ENCODE measurements at regions not wholly inside any gene's neighbourhood (a gene's known extent, or its start where the extent isn't known, plus 50 kb on each side); places are given as distances from the start of the nearest gene placed in this dataset.

DNA sequence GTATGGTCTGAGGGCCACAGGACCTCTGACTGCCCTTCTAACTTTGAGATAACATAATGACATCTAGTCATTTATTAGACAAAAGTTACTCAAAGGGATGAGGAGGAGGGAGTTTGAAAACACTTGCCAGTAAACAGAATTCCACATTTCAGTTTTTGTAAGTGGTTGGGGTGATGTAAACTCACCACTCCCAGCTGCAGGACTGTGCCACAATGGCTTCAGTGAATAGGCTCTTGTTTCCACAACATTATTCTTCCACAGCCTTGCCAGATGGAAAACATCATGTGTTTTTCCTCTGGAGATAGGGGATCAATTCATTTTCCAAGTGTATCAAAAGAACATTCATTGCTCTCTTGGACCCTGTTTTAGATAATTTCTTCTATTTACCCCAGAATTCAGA is 147.2 kb upstream of the BDNF start:
- no peak overlapping the region for H3K9ac ChIP-seq (ENCODE audit: low read depth, low read length)
- no peaks in the 10 kb centered on the region for H3K36me3 ChIP-seq (ENCODE audit: control insufficient read depth, insufficient read depth, low read length)

DNA sequence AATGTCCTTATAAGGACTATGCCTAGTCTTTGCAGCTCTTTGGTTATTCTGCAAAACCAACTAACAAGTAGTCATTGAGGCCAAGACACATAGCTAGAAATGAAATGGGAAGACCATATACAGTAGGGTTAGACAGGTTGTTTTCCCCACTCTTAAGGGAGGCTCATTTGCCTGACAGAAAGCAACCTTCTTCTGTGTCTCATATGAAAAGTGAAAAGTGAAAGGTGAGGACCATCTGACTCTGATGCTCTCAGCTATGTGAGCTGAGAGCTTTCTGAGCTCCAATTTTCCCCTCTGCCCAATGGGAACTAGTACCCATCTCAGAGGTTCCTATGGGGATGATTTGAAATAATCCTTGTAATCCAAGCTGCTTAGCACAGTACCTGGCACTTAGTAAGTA is 142.0 kb upstream of the BDNF start:
- H3K36me3 ChIP-seq (ENCODE audit: control insufficient read depth, insufficient read depth, low read length), result no peaks in the 10 kb centered on the region
- no peaks in the 10 kb centered on the region for H3K27me3 ChIP-seq (ENCODE audit: control insufficient read depth, insufficient read depth, low read length)
- H3K9me3 ChIP-seq (ENCODE audit: control insufficient read depth, insufficient read depth, low read length), result no peaks in the 10 kb centered on the region
- no peak overlapping the region for H3K9ac ChIP-seq (ENCODE audit: low read depth, low read length)
- H3K4me3 ChIP-seq (ENCODE audit: low read depth, low read length), result no peak overlapping the region
- no peaks in the 10 kb centered on the region for H3K4me1 ChIP-seq (ENCODE audit: control insufficient read depth, insufficient read depth, low read length)

More for the DNA sequence above, 147.2 kb upstream of the BDNF start:
- Histone ChIP-seq H3K9me3 (ENCODE audit: control insufficient read depth, insufficient read depth, low read length) (no peaks in the 10 kb centered on the region), H3K4me3 (ENCODE audit: low read depth, low read length) (no peak overlapping the region), H3K27me3 (ENCODE audit: control insufficient read depth, insufficient read depth, low read length) (no peaks in the 10 kb centered on the region), H3K4me1 (ENCODE audit: control insufficient read depth, insufficient read depth, low read length) (no peaks in the 10 kb centered on the region)

DNA sequence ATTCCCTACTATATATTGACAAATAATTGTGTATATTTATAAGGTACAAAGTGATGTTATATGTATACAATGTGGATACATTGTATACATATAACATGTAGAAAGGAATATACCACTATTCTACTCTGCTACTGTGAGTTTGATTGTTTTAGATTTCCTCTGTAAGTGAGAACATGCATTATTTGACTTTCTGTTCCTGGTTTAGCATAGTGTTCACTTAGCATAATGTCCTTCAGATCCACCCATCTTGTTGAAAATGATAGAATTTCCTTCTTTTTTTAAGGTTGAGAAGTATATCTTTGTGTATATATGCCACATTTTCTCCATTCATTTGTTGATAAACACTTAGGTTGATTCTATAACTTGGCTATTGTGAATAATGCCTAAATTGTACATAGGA is 140.8 kb upstream of the BDNF start:
- Histone ChIP-seq H3K9ac (ENCODE audit: low read depth, low read length) (no peak overlapping the region), H3K4me1 (ENCODE audit: control insufficient read depth, insufficient read depth, low read length) (no peaks in the 10 kb centered on the region), H3K4me3 (ENCODE audit: low read depth, low read length) (no peak overlapping the region), H3K9me3 (ENCODE audit: control insufficient read depth, insufficient read depth, low read length) (no peaks in the 10 kb centered on the region), H3K36me3 (ENCODE audit: control insufficient read depth, insufficient read depth, low read length) (no peaks in the 10 kb centered on the region), H3K27me3 (ENCODE audit: control insufficient read depth, insufficient read depth, low read length) (no peaks in the 10 kb centered on the region)

DNA sequence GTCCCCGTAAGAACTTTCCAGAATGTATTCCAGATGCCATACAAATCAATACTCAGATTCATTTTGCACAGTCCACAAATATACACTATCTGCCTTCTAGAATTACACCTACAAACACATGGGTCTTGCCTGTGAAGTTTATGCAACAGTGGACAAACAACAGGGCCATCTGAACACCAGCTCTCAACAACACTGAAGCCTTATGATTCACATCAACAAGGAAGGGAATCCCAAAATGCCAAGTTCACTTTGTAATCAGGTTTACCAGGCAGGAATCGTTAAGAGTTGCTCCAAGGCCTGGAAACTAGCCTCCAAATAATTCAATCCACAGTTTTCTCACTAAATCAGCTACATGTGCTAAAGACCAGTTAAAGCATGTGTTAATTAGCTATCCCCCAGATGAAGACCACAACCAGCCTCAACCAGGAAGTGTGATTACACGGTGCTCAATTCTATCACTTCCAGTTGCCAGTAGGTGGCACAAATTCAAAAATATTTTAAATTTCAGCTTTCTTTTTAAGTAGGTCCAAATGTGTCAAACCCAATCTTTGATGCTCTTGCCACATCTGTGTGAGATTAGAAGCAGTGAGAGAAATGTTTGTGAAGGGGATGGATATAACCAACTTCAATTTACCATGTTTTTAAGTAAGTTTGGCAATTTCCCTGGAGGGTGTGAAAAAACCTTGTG is 139.1 kb upstream of the BDNF start:
- Histone ChIP-seq H3K9me3 (ENCODE audit: control insufficient read depth, insufficient read depth, low read length) (no peaks in the 10 kb centered on the region), H3K36me3 (ENCODE audit: control insufficient read depth, insufficient read depth, low read length) (no peaks in the 10 kb centered on the region), H3K27me3 (ENCODE audit: control insufficient read depth, insufficient read depth, low read length) (no peaks in the 10 kb centered on the region), H3K4me3 (ENCODE audit: low read depth, low read length) (no peak overlapping the region), H3K4me1 (ENCODE audit: control insufficient read depth, insufficient read depth, low read length) (no peaks in the 10 kb centered on the region), H3K9ac (ENCODE audit: low read depth, low read length) (no peak overlapping the region)

DNA sequence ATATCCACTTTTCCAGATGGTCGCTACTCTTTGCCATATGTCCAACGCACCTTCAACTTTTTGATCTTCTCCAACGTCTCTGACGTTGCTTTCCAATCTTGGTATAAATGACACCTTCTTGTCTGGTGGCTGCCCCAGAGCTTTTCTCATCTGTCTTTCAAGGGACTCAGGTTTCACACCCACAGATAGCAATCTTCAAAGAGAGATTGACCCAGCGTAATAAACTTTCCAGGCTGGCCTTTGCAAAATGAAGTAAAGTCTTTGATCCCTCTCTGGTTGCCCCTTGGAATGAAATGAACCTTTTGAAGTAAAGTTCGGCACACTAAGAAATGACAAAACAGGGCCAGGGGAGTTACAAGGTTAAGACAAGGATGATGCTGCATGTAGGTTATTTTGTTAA is 138.4 kb upstream of the BDNF start:
- Histone ChIP-seq H3K4me1 (ENCODE audit: control insufficient read depth, insufficient read depth, low read length) (no peaks in the 10 kb centered on the region), H3K9me3 (ENCODE audit: control insufficient read depth, insufficient read depth, low read length) (no peaks in the 10 kb centered on the region), H3K9ac (ENCODE audit: low read depth, low read length) (no peak overlapping the region), H3K36me3 (ENCODE audit: control insufficient read depth, insufficient read depth, low read length) (no peaks in the 10 kb centered on the region), H3K27me3 (ENCODE audit: control insufficient read depth, insufficient read depth, low read length) (no peaks in the 10 kb centered on the region), H3K4me3 (ENCODE audit: low read depth, low read length) (no peak overlapping the region)

DNA sequence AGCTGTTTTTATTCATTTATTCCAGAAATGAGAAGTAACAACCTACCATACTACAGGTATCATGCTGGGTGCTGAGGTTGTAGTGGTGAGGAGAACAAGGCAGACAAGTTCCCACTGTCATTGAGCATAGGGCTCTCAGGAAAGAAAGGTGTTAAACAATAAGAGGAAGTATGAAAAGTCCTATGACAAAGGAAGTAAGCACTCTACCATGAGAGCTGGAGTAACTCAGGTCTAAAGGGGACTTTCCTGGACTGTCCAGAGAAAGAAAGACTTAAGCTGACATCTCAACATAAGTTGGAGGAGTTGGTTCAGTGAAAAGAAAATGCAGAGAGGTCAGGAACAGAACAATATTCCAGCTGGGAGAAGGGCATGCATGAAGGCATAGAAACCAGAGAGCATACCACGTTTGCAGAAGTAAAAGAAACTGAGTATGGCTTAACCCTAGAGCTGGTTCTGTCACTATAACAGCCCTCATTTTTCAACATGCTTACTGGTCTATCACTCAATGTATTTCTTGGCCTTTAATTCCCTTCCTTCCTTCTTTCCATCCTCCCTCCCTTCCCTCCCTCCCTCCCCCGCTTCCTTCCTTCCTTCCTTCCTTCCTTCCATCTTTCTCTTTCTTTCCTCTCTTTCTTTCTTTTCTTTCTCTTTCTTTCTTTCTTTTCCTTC is 137.8 kb upstream of the BDNF start:
- Histone ChIP-seq H3K9me3 (ENCODE audit: control insufficient read depth, insufficient read depth, low read length) (no peaks in the 10 kb centered on the region), H3K4me1 (ENCODE audit: control insufficient read depth, insufficient read depth, low read length) (no peaks in the 10 kb centered on the region), H3K36me3 (ENCODE audit: control insufficient read depth, insufficient read depth, low read length) (no peaks in the 10 kb centered on the region), H3K4me3 (ENCODE audit: low read depth, low read length) (no peak overlapping the region), H3K27me3 (ENCODE audit: control insufficient read depth, insufficient read depth, low read length) (no peaks in the 10 kb centered on the region), H3K9ac (ENCODE audit: low read depth, low read length) (no peak overlapping the region)

DNA sequence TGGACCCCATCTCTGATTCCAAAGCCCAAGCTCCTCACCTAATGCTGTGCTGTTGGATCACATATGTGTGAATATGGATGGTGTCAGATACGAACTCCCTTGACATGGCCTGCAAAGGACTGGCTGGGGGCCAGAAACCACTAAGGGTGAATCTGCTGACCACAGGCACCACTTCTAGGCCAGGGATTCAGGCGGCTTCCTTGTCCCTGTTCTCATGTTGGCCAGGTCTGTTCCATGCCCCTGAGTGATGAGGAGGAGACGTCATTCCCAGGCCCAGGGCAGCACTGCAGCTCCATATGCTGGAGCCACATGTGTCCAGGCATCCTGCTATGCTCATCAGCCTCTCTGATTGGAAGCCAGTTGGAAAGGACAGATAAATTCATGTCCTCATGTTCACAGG is 130.0 kb upstream of the BDNF start:
- Histone ChIP-seq H3K27me3 (ENCODE audit: control insufficient read depth, insufficient read depth, low read length) (no peaks in the 10 kb centered on the region), H3K4me3 (ENCODE audit: low read depth, low read length) (no peak overlapping the region), H3K9me3 (ENCODE audit: control insufficient read depth, insufficient read depth, low read length) (no peaks in the 10 kb centered on the region), H3K36me3 (ENCODE audit: control insufficient read depth, insufficient read depth, low read length) (no peaks in the 10 kb centered on the region), H3K4me1 (ENCODE audit: control insufficient read depth, insufficient read depth, low read length) (no peaks in the 10 kb centered on the region), H3K9ac (ENCODE audit: low read depth, low read length) (no peak overlapping the region)

DNA sequence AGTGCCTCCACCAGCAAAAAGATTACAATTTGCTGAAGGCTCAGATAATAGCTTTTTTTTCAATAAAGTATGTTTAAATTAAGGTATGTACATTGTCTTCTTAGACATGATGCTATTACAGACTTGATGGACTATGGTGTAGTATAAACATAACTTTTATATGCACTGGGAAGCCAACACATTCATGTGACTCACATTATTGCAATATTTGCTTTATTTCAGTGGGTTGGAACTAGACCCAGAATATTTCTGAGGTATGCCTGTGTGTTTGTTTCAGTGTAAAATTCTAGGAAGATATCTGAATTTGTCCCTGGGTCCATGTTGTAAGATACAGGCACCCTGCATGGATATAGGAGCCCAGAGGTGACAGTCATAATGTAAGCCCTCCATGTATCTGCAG is 120.0 kb upstream of the BDNF start:
- Histone ChIP-seq H3K9me3 (ENCODE audit: control insufficient read depth, insufficient read depth, low read length) (no peaks in the 10 kb centered on the region), H3K27me3 (ENCODE audit: control insufficient read depth, insufficient read depth, low read length) (no peaks in the 10 kb centered on the region), H3K4me3 (ENCODE audit: low read depth, low read length) (no peak overlapping the region), H3K9ac (ENCODE audit: low read depth, low read length) (no peak overlapping the region), H3K36me3 (ENCODE audit: control insufficient read depth, insufficient read depth, low read length) (no peaks in the 10 kb centered on the region), H3K4me1 (ENCODE audit: control insufficient read depth, insufficient read depth, low read length) (no peaks in the 10 kb centered on the region)

DNA sequence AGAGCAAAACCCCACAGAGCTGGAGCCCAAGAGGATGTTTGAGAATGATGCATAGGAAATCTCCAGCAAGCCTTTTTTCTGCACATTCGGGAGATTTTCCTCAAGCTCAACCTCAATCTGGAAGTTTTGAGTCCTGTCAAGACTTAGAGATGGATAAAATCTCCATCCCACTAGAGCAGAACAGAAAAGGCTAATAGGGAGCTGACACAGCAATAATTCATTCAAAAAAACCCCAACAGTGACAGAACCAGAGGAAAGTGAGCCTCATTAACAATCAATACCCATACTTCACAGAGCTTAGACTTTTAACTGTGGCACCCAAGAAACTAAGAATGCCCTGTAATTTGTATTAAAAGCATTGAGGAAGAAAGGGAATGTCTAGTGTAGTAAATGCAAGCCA is 115.9 kb upstream of the BDNF start:
- H3K36me3 ChIP-seq (ENCODE audit: control insufficient read depth, insufficient read depth, low read length), result no peaks in the 10 kb centered on the region
- peaks cover 2% of the 10 kb centered on the region for H3K27me3 ChIP-seq (ENCODE audit: control insufficient read depth, insufficient read depth, low read length)
- no peak overlapping the region for H3K9ac ChIP-seq (ENCODE audit: low read depth, low read length)
- H3K9me3 ChIP-seq (ENCODE audit: control insufficient read depth, insufficient read depth, low read length), result no peaks in the 10 kb centered on the region
- no peaks in the 10 kb centered on the region for H3K4me1 ChIP-seq (ENCODE audit: control insufficient read depth, insufficient read depth, low read length)
- H3K4me3 ChIP-seq (ENCODE audit: low read depth, low read length), result no peak overlapping the region

DNA sequence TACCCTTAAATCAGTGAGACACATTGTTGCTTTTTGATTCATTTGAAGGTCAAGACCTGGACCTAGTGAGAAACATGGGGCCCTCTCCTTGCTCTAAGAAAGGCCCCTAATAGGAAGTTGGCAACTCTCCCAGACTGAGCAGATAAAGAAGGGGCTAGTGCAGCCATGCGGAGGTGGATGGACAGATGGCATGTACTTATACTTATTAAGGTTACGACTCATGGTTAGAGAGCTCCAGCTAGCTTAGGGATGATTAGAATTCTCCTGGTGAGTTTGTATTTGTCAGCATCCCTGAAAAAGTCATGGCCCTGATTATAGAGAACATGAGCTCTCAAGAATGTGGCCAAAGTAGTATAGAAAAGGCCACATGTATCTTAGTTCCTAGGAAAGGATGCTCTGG is 112.1 kb upstream of the BDNF start:
- Histone ChIP-seq H3K9me3 (ENCODE audit: control insufficient read depth, insufficient read depth, low read length) (no peaks in the 10 kb centered on the region), H3K4me3 (ENCODE audit: low read depth, low read length) (no peak overlapping the region), H3K4me1 (ENCODE audit: control insufficient read depth, insufficient read depth, low read length) (no peaks in the 10 kb centered on the region)

DNA sequence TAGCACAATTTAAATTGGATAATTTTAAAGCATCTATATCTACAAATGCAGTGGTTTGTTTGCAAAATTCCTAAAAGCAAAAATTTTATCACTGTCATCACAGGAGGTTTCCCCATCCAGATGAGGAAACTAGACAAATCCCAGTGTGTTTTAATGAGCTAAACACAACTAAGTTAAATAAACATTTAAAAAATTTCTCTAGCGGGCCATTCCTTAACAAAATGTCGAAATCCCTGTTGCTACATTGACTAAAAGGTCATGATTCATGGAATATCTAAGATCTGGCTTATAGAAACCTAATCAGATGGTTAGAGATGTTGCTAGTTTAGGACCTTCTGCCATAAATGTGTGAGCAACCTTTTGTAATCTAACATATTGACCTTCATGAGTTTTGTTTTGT is 107.3 kb upstream of the BDNF start:
- Histone ChIP-seq H3K36me3 (ENCODE audit: control insufficient read depth, insufficient read depth, low read length) (no peaks in the 10 kb centered on the region), H3K4me1 (ENCODE audit: control insufficient read depth, insufficient read depth, low read length) (no peaks in the 10 kb centered on the region), H3K9me3 (ENCODE audit: control insufficient read depth, insufficient read depth, low read length) (no peaks in the 10 kb centered on the region), H3K4me3 (ENCODE audit: low read depth, low read length) (no peak overlapping the region), H3K27me3 (ENCODE audit: control insufficient read depth, insufficient read depth, low read length) (peaks cover 9% of the 10 kb centered on the region), H3K9ac (ENCODE audit: low read depth, low read length) (no peak overlapping the region)

More for the DNA sequence above, 112.1 kb upstream of the BDNF start:
- peaks cover 2% of the 10 kb centered on the region for H3K27me3 ChIP-seq (ENCODE audit: control insufficient read depth, insufficient read depth, low read length)
- no peak overlapping the region for H3K9ac ChIP-seq (ENCODE audit: low read depth, low read length)
- no peaks in the 10 kb centered on the region for H3K36me3 ChIP-seq (ENCODE audit: control insufficient read depth, insufficient read depth, low read length)

DNA sequence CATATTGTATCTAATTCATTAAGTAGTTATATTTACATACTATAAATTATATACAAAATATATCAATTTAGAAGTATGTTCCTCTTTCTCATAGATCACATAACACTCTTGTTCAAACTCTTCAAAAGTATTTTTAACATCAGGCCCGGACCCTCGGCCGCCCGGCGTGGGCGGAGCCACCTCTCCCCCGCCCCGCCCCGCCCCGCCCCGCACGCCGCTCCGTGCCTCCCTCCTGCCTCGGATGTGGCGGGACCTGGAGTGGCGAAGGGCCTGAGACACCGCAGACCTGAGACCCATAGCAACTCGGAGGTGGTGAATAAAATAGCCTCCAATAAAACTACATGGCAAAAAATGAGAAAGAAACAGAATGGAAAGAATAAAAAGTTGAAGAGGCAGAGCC is 105.9 kb upstream of the BDNF start:
- H3K27me3 ChIP-seq (ENCODE audit: control insufficient read depth, insufficient read depth, low read length), result peaks cover 7% of the 10 kb centered on the region

More for the DNA sequence above, 105.9 kb upstream of the BDNF start:
- no peak overlapping the region for H3K4me3 ChIP-seq (ENCODE audit: low read depth, low read length)
- H3K9me3 ChIP-seq (ENCODE audit: control insufficient read depth, insufficient read depth, low read length), result no peaks in the 10 kb centered on the region
- H3K9ac ChIP-seq (ENCODE audit: low read depth, low read length), result no peak overlapping the region
- H3K36me3 ChIP-seq (ENCODE audit: control insufficient read depth, insufficient read depth, low read length), result no peaks in the 10 kb centered on the region
- peaks cover 2% of the 10 kb centered on the region for H3K4me1 ChIP-seq (ENCODE audit: control insufficient read depth, insufficient read depth, low read length)
